ENCODE measurements at regions not wholly inside any gene's neighbourhood (a gene's known extent, or its start where the extent isn't known, plus 50 kb on each side); places are given as distances from the start of the nearest gene placed in this dataset.
"Not testable (repeated sequence)": the region's sequence is repeated elsewhere in the genome, so short reads cannot be mapped to it uniquely, and the experiment has no call there.

- not testable (repeated sequence) for TF ChIP-seq CTCF, POLR2A (IDR thresholded peaks at IDR 0.05)
Observed at GRCh38 chr2:194276667-194277066, 1380.4 kb upstream of the SLC39A10 start.

Data from lower leg skin (tissue), 3 donors.